ENCODE measurements at regions not wholly inside any gene's neighbourhood (a gene's known extent, or its start where the extent isn't known, plus 50 kb on each side); places are given as distances from the start of the nearest gene placed in this dataset.

- no peak for DNase-seq (ENCODE audit: low read depth in 1 of 2, low spot score in 1 of 2)
These were observed 477.5 kb downstream of the TLE4 start for GRCh38 chr9:80049096-80049782.

GRCh38 chr9:80046481-80046880, 474.7 kb downstream of the TLE4 start:
- no peak for DNase-seq (ENCODE audit: low read depth in 1 of 2, low spot score in 1 of 2)

GRCh38 chr9:80041821-80042220, 470.1 kb downstream of the TLE4 start:
- DNase-seq (ENCODE audit: low read depth in 1 of 2, low spot score in 1 of 2): no peak

- DNase-seq (ENCODE audit: low read depth in 1 of 2, low spot score in 1 of 2): no peak
These were observed 468.7 kb downstream of the TLE4 start for GRCh38 chr9:80040457-80040856.

GRCh38 chr9:80030801-80031200, 459.0 kb downstream of the TLE4 start:
- DNase-seq (ENCODE audit: low read depth in 1 of 2, low spot score in 1 of 2): no peak

GRCh38 chr9:80028501-80028900, 456.7 kb downstream of the TLE4 start:
- no peak for DNase-seq (ENCODE audit: low read depth in 1 of 2, low spot score in 1 of 2)

- DNase-seq (ENCODE audit: low read depth in 1 of 2, low spot score in 1 of 2): no peak
These were observed 454.2 kb downstream of the TLE4 start for GRCh38 chr9:80025796-80026520.

- no peak for DNase-seq (ENCODE audit: low read depth in 1 of 2, low spot score in 1 of 2)
These were observed 453.4 kb downstream of the TLE4 start for GRCh38 chr9:80025131-80025530.

GRCh38 chr9:80020530-80020929, 448.8 kb downstream of the TLE4 start:
- DNase-seq (ENCODE audit: low read depth in 1 of 2, low spot score in 1 of 2): no peak

GRCh38 chr9:80020056-80020455, 448.3 kb downstream of the TLE4 start:
- no peak for DNase-seq (ENCODE audit: low read depth in 1 of 2, low spot score in 1 of 2)

- DNase-seq (ENCODE audit: low read depth in 1 of 2, low spot score in 1 of 2): no peak
These were observed 442.1 kb downstream of the TLE4 start for GRCh38 chr9:80013891-80014290.

- DNase-seq (ENCODE audit: low read depth in 1 of 2, low spot score in 1 of 2): no peak
These were observed 441.0 kb downstream of the TLE4 start for GRCh38 chr9:80012557-80013330.

GRCh38 chr9:80009204-80009603, 437.4 kb downstream of the TLE4 start:
- DNase-seq (ENCODE audit: low read depth in 1 of 2, low spot score in 1 of 2): no peak

GRCh38 chr9:80004714-80005113, 432.9 kb downstream of the TLE4 start:
- DNase-seq (ENCODE audit: low read depth in 1 of 2, low spot score in 1 of 2): no peak

GRCh38 chr9:79990536-79990935, 418.8 kb downstream of the TLE4 start:
- no peak for DNase-seq (ENCODE audit: low read depth in 1 of 2, low spot score in 1 of 2)

- DNase-seq (ENCODE audit: low read depth in 1 of 2, low spot score in 1 of 2): no peak
These were observed 417.3 kb downstream of the TLE4 start for GRCh38 chr9:79989079-79989478.

- DNase-seq (ENCODE audit: low read depth in 1 of 2, low spot score in 1 of 2): no peak
These were observed 416.4 kb downstream of the TLE4 start for GRCh38 chr9:79988126-79988525.

- DNase-seq (ENCODE audit: low read depth in 1 of 2, low spot score in 1 of 2): no peak
These were observed 414.7 kb downstream of the TLE4 start for GRCh38 chr9:79986437-79986836.

- DNase-seq (ENCODE audit: low read depth in 1 of 2, low spot score in 1 of 2): no peak
These were observed 414.0 kb downstream of the TLE4 start for GRCh38 chr9:79985772-79986171.

GRCh38 chr9:79985264-79985663, 413.5 kb downstream of the TLE4 start:
- DNase-seq (ENCODE audit: low read depth in 1 of 2, low spot score in 1 of 2): no peak

- DNase-seq (ENCODE audit: low read depth in 1 of 2, low spot score in 1 of 2): no peak
These were observed 412.8 kb downstream of the TLE4 start for GRCh38 chr9:79984429-79985067.

- DNase-seq (ENCODE audit: low read depth in 1 of 2, low spot score in 1 of 2): no peak
These were observed 408.7 kb downstream of the TLE4 start for GRCh38 chr9:79980432-79980831.

Measured in activated T-helper 1 cell treated with anti-CD3 and anti-CD28 coated beads, Interleukin-2, amount 50 U/mL, for 16 hours (primary cell).